DMS153 treated with DMSO at 0.1 percent for 48 hours (cell line): ENCODE measurements at regions not wholly inside any gene's neighbourhood (a gene's known extent, or its start where the extent isn't known, plus 50 kb on each side); places are given as distances from the start of the nearest gene placed in this dataset.

ENCODE experiments used
- DNase-seq: peaks from one replicate; lab custom pipeline; 2025; ENCODE audit not compliant: unreplicated experiment; lab: John Stamatoyannopoulos, UW

DNA sequence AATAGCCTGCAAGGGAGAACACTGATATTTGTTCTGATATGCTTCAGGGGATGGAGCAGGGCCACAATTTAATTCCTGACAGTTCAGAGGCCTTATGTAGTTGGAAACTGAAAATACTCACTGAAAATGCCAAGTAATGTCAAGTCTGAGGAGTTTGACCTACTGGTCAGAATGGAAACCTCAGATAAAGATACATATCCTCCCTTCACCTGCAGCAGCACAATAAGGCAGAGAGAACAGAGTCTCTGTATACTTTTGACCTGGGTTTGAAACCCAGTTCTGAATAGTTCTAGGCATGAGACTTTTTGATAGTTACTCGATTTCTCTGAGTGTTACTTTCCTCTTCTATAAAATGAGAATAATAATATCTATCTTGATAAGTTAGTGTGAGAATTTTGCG is 65.8 kb upstream of the TRPC5 start:
- DNase-seq: no peak

DNA sequence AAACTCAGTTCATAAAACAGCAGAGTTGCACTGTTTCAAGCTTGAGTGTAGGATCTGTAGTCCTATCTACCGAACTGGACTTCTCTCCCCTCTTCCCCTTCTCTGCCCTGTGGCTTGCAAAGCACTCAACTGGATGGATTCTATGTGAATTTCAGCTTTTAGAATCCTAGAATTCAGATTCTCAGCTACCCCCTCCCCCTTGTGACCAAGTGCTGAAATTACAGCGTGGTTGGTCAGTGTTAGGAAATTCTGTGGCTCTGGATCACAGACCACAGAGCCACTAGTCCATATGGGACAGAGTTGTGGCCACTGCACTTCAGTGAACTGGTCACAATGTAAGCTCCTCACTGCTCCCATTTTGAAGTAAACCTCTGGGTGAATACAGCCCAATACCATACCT is 64.6 kb upstream of the TRPC5 start:
- DNase-seq: no peak

GRCh38 chrX:112137276-112137675 is 54.7 kb upstream of the TRPC5 start:
- no peak for DNase-seq
